ENCODE measurements at regions not wholly inside any gene's neighbourhood (a gene's known extent, or its start where the extent isn't known, plus 50 kb on each side); places are given as distances from the start of the nearest gene placed in this dataset.

DNA sequence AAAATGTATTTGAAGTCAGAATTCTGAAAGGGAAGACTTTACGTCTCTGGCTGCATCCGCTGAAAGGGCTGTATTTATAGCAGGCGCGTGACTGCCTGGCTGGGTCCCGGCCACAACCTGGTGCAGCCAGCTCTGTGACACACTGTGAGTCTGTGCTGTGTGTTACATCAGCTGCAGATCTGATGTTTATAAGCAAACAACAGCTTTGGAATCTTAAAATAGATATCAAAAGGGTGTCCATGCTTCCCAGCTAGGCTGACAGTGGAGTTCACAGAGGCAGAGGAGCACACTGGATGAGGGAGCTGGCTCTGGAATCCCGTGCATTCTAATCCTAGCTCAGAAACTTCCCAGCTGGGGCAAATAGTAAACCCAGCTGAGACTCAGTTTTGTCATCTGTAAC, 433.4 kb upstream of the BRINP1 start:
- H3K36me3 Mint-ChIP-seq = no peaks in the 10 kb centered on the region
- no peaks in the 10 kb centered on the region for H3K4me1 Mint-ChIP-seq
- H3K27ac Mint-ChIP-seq = no peak overlapping the region
- H3K4me3 Mint-ChIP-seq = no peak overlapping the region
- H3K27me3 Mint-ChIP-seq = no peaks in the 10 kb centered on the region
- H3K9me3 Mint-ChIP-seq = no peaks in the 10 kb centered on the region

DNA sequence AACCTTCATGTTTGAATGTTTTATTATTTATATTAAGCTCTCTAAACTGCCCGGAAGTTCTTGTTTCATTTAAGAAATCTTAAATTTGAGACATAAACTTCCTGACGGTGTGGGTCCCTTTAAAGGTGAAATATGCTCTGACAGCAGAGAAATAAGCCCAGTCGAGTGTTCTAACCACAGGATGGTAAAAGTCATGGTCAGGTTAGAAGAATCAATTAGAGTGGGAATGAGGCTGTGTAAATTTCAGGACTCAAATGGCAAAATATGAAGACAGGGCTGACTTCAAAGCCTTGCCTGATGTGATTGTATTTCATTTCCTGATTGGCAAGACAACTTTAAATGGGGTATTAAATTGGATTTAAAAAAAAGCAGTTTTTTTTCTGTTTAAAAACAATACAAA, 432.9 kb upstream of the BRINP1 start:
- no peak overlapping the region for H3K27ac Mint-ChIP-seq
- no peaks in the 10 kb centered on the region for H3K27me3 Mint-ChIP-seq
- no peaks in the 10 kb centered on the region for H3K9me3 Mint-ChIP-seq
- no peak overlapping the region for H3K4me3 Mint-ChIP-seq
- H3K4me1 Mint-ChIP-seq = no peaks in the 10 kb centered on the region
- H3K36me3 Mint-ChIP-seq = no peaks in the 10 kb centered on the region

- Mint-ChIP-seq H3K27ac (no peak overlapping the region), H3K27me3 (no peaks in the 10 kb centered on the region), H3K36me3 (no peaks in the 10 kb centered on the region), H3K4me3 (no peak overlapping the region), H3K9me3 (no peaks in the 10 kb centered on the region), H3K4me1 (no peaks in the 10 kb centered on the region)
Measured at GRCh38 chr9:119801311-119801710, 432.1 kb upstream of the BRINP1 start.

DNA sequence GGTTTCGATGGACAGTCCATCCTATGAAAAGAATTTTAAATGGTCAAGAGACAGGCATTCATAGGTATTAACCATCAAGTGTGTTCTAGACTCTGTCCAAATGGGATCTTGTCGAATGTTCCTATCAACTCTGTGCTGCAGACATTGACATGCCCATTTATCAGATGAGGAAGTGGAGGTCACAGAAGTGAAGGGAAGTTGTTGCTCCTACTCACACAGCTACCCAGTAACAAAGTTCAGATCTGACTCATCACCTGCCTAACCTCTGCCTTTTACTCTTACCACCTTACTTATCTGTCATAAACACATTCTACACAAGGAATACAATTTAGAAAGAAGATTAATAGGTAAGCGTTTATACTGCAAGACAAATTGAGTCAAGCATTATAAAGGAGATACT, 426.2 kb upstream of the BRINP1 start:
- Mint-ChIP-seq H3K4me1 (no peaks in the 10 kb centered on the region), H3K4me3 (no peak overlapping the region), H3K9me3 (no peaks in the 10 kb centered on the region), H3K36me3 (no peaks in the 10 kb centered on the region), H3K27me3 (no peaks in the 10 kb centered on the region), H3K27ac (no peak overlapping the region)

DNA sequence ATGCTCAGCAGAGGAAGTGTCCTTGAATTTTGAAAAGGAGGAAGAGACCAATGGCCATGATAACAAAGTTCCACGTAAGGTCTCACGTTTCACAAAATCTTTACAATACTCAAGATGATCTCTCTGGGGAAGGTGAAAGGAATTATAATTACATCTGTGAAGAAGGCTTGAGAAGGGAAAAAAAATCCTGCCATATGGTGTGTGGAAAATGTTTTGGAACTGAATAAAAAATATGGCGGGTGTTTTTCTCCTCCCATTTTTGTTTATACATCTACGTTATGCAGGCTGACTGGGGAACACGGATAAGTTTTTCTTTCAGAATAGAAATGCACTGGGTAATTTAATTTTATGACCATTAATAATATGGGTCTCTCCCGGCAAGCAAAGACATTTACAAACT, 425.6 kb upstream of the BRINP1 start:
- H3K27ac Mint-ChIP-seq = no peak overlapping the region
- H3K9me3 Mint-ChIP-seq = no peaks in the 10 kb centered on the region
- H3K4me1 Mint-ChIP-seq = no peaks in the 10 kb centered on the region
- no peaks in the 10 kb centered on the region for H3K27me3 Mint-ChIP-seq
- no peak overlapping the region for H3K4me3 Mint-ChIP-seq
- no peaks in the 10 kb centered on the region for H3K36me3 Mint-ChIP-seq

DNA sequence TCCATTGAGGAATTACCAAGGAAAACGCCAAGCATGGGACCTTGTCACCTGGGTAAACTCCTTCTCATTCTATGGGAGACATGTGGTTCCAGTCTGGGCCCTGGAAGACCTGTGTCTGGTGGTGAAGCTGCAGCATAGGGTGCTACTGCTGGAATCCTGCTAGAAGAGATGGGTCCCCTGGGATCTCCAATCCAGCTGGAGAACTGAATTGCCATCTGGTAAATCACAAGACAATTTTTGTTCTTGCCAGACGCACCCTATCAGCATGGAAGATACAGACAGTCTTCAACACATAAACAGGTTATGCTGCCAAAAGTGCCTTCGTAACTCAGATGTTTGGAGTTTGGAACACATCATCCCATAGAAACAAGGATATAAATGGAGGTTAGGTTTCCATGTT, 424.0 kb upstream of the BRINP1 start:
- Mint-ChIP-seq H3K36me3 (no peaks in the 10 kb centered on the region), H3K4me1 (no peaks in the 10 kb centered on the region), H3K27me3 (no peaks in the 10 kb centered on the region), H3K27ac (no peak overlapping the region), H3K4me3 (no peak overlapping the region), H3K9me3 (no peaks in the 10 kb centered on the region)

- H3K27me3 Mint-ChIP-seq = no peaks in the 10 kb centered on the region
- no peak overlapping the region for H3K4me3 Mint-ChIP-seq
- no peak overlapping the region for H3K27ac Mint-ChIP-seq
- H3K9me3 Mint-ChIP-seq = no peaks in the 10 kb centered on the region
- H3K36me3 Mint-ChIP-seq = no peaks in the 10 kb centered on the region
- no peaks in the 10 kb centered on the region for H3K4me1 Mint-ChIP-seq
Measured at GRCh38 chr9:119792242-119792641, 423.0 kb upstream of the BRINP1 start.

GRCh38 chr9:119789987-119790386, 420.8 kb upstream of the BRINP1 start:
- Mint-ChIP-seq H3K4me3 (no peak overlapping the region), H3K27me3 (no peaks in the 10 kb centered on the region), H3K9me3 (no peaks in the 10 kb centered on the region), H3K4me1 (no peaks in the 10 kb centered on the region), H3K27ac (no peak overlapping the region), H3K36me3 (no peaks in the 10 kb centered on the region)

GRCh38 chr9:119788921-119789320, 419.7 kb upstream of the BRINP1 start:
- Mint-ChIP-seq H3K9me3 (no peaks in the 10 kb centered on the region), H3K27me3 (no peaks in the 10 kb centered on the region), H3K36me3 (no peaks in the 10 kb centered on the region), H3K27ac (no peak overlapping the region), H3K4me1 (no peaks in the 10 kb centered on the region), H3K4me3 (no peak overlapping the region)

GRCh38 chr9:119781886-119782285, 412.7 kb upstream of the BRINP1 start:
- no peaks in the 10 kb centered on the region for H3K36me3 Mint-ChIP-seq
- H3K27ac Mint-ChIP-seq = no peak overlapping the region
- H3K4me1 Mint-ChIP-seq = no peaks in the 10 kb centered on the region
- no peak overlapping the region for H3K4me3 Mint-ChIP-seq
- H3K27me3 Mint-ChIP-seq = no peaks in the 10 kb centered on the region
- H3K9me3 Mint-ChIP-seq = no peaks in the 10 kb centered on the region

GRCh38 chr9:119775410-119775809, 406.2 kb upstream of the BRINP1 start:
- no peaks in the 10 kb centered on the region for H3K36me3 Mint-ChIP-seq
- no peaks in the 10 kb centered on the region for H3K4me1 Mint-ChIP-seq
- H3K4me3 Mint-ChIP-seq = no peak overlapping the region
- no peak overlapping the region for H3K27ac Mint-ChIP-seq
- peaks cover 2% of the 10 kb centered on the region for H3K27me3 Mint-ChIP-seq
- peaks cover 4% of the 10 kb centered on the region for H3K9me3 Mint-ChIP-seq

DNA sequence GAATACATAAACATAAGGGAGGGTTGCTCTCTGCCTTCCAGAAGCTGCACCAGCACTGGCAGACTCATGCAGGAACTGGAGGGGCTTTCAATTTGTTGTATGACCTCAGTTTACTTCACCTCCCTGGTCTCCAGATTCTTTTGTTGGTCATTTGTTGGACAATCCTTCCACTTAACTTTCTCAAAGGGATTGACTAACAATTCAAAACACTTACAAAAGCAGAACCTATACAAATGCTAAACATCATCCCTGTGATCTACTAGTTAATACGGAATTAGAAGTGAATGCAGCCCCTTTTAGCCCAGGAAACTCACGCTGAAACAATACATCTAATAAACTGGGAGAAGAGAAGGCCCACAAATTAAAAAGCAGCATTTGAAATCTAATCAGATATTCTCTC, 404.6 kb upstream of the BRINP1 start:
- Mint-ChIP-seq H3K9me3 (peaks cover 4% of the 10 kb centered on the region), H3K27me3 (peaks cover 2% of the 10 kb centered on the region), H3K4me1 (no peaks in the 10 kb centered on the region), H3K4me3 (no peak overlapping the region), H3K27ac (no peak overlapping the region), H3K36me3 (no peaks in the 10 kb centered on the region)

DNA sequence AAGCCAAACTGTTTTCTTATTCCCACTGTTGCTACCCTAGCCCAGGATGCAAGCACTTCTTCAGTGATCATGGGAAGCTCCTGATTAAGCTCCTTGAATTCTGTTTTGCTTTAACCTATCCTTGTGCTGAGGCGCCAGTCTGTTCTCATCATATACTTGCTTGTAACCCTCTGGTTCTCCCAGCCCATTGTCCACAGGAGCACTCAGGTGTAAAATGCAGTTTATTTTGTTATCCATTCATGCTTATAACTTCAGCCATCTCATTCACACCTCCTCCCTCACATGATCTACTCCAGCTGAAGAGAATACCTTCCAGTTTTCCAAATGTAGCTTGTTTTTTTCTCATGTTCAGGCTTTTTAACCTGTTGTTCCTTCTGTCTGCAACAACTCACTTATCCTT, 402.1 kb upstream of the BRINP1 start:
- no peak overlapping the region for H3K4me3 Mint-ChIP-seq
- peaks cover 4% of the 10 kb centered on the region for H3K27me3 Mint-ChIP-seq
- peaks cover 4% of the 10 kb centered on the region for H3K9me3 Mint-ChIP-seq
- H3K4me1 Mint-ChIP-seq = no peaks in the 10 kb centered on the region
- no peaks in the 10 kb centered on the region for H3K36me3 Mint-ChIP-seq
- H3K27ac Mint-ChIP-seq = no peak overlapping the region

DNA sequence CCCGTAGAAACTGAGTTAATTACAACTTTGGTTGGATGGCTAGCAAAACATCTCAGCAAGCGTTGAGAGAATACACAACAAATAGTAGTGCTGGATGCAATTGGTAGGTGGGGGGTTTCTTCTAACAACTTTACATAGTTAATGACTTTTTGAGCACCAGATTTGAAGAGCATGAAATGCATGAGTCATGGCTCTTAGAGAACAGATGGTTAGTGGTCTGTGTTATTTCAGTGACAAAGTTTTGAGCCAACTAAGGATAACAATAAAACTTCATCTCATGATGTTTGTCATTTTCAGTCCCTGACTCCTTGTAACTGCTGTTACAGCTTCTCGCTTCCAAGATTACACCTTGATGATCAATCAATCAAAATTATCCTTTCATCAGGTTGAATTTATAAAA, 399.0 kb upstream of the BRINP1 start:
- no peaks in the 10 kb centered on the region for H3K36me3 Mint-ChIP-seq
- no peaks in the 10 kb centered on the region for H3K4me1 Mint-ChIP-seq
- H3K27ac Mint-ChIP-seq = no peak overlapping the region
- peaks cover 4% of the 10 kb centered on the region for H3K9me3 Mint-ChIP-seq
- H3K27me3 Mint-ChIP-seq = peaks cover 4% of the 10 kb centered on the region
- no peak overlapping the region for H3K4me3 Mint-ChIP-seq

- H3K4me3 Mint-ChIP-seq = no peak overlapping the region
Measured at GRCh38 chr9:119765632-119766175, 396.5 kb upstream of the BRINP1 start.

DNA sequence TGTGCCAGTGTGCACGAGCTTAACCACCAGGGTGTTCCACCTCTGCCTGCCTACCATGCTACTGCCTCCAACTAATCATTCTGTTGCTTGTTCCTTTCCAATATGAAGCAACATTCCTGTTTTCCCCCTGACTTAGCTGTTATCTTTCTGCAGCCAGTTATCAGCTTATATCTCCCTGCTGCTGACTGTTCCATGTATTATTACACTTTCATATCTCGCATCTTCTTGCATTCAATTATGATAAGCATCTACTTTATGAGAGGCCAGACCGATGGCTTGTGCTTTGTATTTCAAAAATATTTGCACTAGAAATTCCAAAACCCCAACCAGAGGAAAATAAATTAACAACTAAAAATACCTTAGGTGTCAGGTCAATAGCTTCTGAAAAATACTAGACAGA, 394.0 kb upstream of the BRINP1 start:
- Mint-ChIP-seq H3K4me1 (no peaks in the 10 kb centered on the region), H3K9me3 (no peaks in the 10 kb centered on the region), H3K36me3 (no peaks in the 10 kb centered on the region), H3K27ac (no peak overlapping the region), H3K27me3 (peaks cover 9% of the 10 kb centered on the region), H3K4me3 (no peak overlapping the region)

More at GRCh38 chr9:119765632-119766175, 396.5 kb upstream of the BRINP1 start:
- Mint-ChIP-seq H3K9me3 (no peaks in the 10 kb centered on the region), H3K27me3 (peaks cover 2% of the 10 kb centered on the region), H3K36me3 (no peaks in the 10 kb centered on the region), H3K4me1 (no peaks in the 10 kb centered on the region), H3K27ac (no peak overlapping the region)

DNA sequence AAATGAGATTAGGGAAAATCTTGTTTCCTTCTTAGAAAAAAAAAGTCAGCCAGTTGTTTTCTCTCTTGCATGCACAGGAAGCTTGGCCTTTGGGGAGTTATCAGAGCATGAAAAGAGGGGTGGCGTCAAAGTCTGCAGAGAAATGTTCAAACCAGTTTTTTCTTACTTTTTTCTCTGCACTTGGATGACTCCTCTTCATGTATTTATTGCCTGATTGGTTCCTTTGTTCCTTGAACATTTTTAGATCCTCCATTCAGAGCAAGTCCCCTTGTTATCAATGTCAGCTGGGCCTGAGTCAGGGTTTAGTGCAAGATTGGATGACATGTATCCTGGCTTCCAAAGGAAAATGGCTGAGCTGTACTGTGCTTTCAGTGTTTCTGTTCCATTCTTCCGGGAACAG, 392.6 kb upstream of the BRINP1 start:
- Mint-ChIP-seq H3K27ac (no peak overlapping the region), H3K27me3 (peaks cover 9% of the 10 kb centered on the region)

More for the DNA sequence above, 392.6 kb upstream of the BRINP1 start:
- Mint-ChIP-seq H3K9me3 (no peaks in the 10 kb centered on the region), H3K4me3 (no peak overlapping the region), H3K4me1 (no peaks in the 10 kb centered on the region), H3K36me3 (no peaks in the 10 kb centered on the region)

Measured in activated naive CD4-positive, alpha-beta T cell treated with anti-CD3 and anti-CD28 coated beads, Interleukin-2, amount 50 U/mL, for 24 hours (primary cell).